Fibroblast of pulmonary artery (primary cell): ENCODE measurements at regions not wholly inside any gene's neighbourhood (a gene's known extent, or its start where the extent isn't known, plus 50 kb on each side); places are given as distances from the start of the nearest gene placed in this dataset.

Source experiments
- DNase-seq: peaks from one replicate; pipeline ENCODE4 v3.0.0-alpha.2; 2010; ENCODE audit warnings: low read depth
- H3K4me3 ChIP-seq: replicated peaks from 2 replicates; pipeline ENCODE4 v1.5.1; 2011; ENCODE audit warnings: low read depth, mild to moderate bottlenecking, control low read depth, low read length, moderate library complexity
- TF ChIP-seq, protein P1 (sequence below): IDR thresholded peaks from 2 replicates; pipeline ENCODE4 v1.5.1; 2011; ENCODE audit warnings: mild to moderate bottlenecking, control low read depth, low read length, inconsistent platforms; ENCODE audit errors: missing control alignments

DNA sequence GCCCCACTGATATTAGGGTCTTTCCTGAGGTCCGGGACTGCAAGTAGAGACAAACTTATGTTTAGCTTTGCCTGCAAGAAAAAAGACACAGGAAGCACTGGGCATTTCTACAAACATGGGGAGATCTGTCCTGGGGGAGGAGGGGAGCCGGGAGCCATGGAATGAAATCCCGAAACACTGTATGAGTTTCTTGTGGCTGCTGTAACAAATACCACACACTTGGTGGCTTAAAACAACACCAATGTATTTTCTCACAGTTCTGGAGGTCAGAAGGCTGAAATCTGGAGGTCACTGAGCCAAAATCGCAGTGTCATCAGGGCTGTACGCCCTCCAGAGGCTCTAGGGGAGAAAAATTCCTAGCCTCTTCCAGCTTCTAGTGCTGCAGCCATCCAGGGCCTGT is 114.0 kb upstream of the CHST15 start:
- TF ChIP-seq, protein P1, sequence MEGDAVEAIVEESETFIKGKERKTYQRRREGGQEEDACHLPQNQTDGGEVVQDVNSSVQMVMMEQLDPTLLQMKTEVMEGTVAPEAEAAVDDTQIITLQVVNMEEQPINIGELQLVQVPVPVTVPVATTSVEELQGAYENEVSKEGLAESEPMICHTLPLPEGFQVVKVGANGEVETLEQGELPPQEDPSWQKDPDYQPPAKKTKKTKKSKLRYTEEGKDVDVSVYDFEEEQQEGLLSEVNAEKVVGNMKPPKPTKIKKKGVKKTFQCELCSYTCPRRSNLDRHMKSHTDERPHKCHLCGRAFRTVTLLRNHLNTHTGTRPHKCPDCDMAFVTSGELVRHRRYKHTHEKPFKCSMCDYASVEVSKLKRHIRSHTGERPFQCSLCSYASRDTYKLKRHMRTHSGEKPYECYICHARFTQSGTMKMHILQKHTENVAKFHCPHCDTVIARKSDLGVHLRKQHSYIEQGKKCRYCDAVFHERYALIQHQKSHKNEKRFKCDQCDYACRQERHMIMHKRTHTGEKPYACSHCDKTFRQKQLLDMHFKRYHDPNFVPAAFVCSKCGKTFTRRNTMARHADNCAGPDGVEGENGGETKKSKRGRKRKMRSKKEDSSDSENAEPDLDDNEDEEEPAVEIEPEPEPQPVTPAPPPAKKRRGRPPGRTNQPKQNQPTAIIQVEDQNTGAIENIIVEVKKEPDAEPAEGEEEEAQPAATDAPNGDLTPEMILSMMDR: no peak
- no peak overlapping the region for H3K4me3 ChIP-seq
- no peak for DNase-seq

DNA sequence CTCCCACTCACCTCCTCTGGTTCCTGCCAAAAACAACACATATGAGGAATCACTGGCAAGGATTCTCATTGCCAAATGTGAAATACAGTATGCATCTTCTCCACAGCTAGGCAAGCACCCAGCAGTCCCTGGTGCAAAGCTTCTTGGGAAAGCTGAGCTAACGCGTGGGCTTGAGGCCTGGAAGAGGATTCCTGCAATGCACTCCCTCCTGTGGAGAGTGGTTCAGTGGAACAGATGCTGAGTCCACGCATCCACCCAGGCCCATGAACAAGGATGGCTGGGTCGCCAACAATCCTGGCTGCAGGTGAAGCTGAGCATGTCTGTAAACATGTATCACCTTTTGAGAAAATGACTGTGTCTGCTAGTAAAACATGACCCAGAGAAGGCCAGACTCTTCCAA is 113.2 kb upstream of the CHST15 start:
- no peak overlapping the region for H3K4me3 ChIP-seq
- no peak for DNase-seq
- TF ChIP-seq, protein P1: no peak

DNA sequence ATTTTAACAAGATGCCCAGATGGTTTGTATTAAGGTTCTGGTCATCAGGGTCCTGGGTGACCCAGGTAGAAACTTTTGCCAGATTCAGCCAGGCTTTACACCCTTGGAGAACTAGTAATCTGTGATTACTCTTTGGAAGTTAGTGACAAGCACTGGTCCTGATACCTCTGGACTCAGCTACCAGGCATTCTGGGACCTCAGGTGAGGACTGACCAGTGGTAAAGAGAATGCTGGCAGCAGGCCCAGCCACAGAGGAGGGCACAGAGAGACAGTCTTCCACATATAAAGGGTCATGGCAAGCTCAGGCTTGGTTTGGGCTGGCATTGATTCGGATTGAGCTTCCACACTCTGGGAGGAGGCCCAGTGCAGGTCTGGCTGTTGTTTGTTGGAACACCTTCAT is 112.0 kb upstream of the CHST15 start:
- no peak for DNase-seq
- H3K4me3 ChIP-seq: no peak overlapping the region
- TF ChIP-seq, protein P1: no peak

DNA sequence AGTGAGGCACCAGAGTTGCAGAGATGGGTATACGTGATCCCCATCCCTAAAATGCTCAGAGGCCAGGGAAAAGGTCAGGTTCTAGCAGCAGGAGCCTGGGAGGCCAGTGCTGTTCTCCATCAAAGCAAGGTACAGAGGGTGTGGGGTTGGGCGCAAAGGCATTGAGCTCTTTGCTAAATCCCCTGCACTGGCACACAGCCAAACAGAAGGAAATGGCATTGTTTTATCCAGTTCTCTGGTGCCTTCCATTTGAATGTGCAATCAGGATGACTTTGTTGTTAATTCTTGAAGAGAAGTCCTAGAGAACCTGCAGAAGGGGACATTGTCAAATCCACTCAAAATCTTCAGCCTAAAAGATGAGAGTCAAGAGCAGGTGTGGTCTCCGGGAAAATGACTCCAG is 111.3 kb upstream of the CHST15 start:
- no peak for DNase-seq
- TF ChIP-seq, protein P1: no peak
- no peak overlapping the region for H3K4me3 ChIP-seq

DNA sequence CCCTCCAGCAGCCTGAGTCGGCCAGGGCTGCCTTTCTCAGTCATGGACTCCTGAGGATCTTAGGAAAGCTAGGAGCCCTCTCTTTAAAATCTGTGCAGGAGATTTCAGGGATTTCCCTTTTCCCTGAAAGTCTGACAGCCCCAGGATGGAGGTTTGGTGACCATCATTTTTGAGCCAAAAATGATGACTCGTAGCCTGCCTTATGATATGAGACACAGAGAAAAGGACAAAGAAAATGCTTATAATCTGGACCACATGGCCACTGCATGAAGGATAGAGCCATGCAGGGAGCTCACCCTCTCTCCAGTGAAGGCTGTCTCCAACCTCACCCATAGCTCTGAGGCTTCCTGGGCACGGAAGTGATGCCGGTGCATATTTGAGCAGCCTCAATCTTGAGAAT is 106.6 kb upstream of the CHST15 start:
- H3K4me3 ChIP-seq: no peak overlapping the region
- TF ChIP-seq, protein P1: no peak
- no peak for DNase-seq

DNA sequence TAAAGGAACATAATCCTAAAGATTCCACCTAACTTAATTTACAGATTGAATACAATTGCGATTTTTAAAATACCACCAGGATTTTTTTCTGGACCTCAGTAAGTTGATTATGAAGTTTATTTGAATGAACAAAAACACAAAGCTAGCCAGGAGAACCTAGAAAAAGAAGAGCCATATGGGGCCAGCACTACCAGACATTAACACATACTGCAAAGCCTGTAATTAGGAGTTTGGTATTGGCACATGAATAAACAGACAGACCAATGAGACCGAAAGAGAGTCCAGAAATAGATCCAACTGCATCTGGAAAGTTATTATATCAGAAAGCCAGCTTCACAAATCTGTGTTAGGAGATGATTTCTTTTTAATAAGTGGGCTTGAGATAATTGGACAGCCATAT is 105.5 kb upstream of the CHST15 start:
- H3K4me3 ChIP-seq: no peak overlapping the region
- DNase-seq: no peak
- TF ChIP-seq, protein P1: no peak

DNA sequence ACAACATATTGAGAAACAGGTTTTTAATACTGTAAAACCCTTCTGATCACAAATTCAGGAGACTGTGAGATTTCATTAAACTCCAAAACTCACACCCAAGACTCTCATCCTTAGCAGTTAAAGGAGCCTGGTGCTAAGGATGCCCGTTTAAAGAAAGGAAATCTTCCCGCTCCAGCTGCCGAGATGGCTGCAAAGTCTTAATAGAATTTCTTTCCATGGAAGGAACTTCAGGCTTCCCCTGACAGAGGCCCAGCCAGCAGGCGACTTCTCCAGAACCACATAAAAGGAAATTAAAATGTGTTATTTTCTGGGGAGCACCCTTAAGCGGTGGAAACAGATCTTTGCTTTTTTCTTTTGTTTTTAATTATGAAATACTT is 104.7 kb upstream of the CHST15 start:
- no peak for DNase-seq
- TF ChIP-seq, protein P1: no peak
- no peak overlapping the region for H3K4me3 ChIP-seq
